Fibroblast of mammary gland (primary cell): ENCODE measurements at regions not wholly inside any gene's neighbourhood (a gene's known extent, or its start where the extent isn't known, plus 50 kb on each side); places are given as distances from the start of the nearest gene placed in this dataset.
A peak's percentile ranks its signal among the peaks of the same experiment; 100 is the strongest.

Source experiments
- DNase-seq: peaks from one replicate; pipeline ENCODE4 v3.0.0-alpha.2; 2010; ENCODE audit warnings: low read depth
- H3K4me3 ChIP-seq: 2 replicates; pipeline ENCODE4 v1.5.1; 2011; ENCODE audit warnings: low read depth, mild to moderate bottlenecking, low read length, moderate library complexity; ENCODE audit not compliant: control insufficient read depth
- CTCF ChIP-seq: conservative IDR thresholded peaks from 2 replicates; pipeline ENCODE4 v1.5.1; 2011; ENCODE audit warnings: low read depth, low read length, inconsistent platforms; ENCODE audit not compliant: control insufficient read depth, insufficient read depth

DNA sequence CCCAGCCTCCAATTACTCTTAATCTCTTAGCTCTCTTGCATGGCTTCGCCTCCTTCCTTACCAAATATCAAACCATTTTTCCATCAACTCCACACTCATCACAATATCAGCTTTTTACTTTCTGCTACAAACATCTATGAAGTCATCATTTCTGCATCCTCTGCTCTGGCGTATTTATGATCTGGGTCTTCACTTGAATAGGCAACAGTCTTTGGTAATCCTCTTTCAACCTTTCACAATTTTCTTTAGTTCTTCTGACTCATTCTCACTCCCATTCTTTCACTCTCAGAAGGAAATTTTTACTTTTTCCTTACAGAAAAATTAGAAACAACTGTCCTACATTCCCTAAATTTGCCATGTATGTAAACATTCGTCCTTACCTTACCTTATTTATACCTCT, 522.4 kb downstream of the HDGFL1 start:
- H3K4me3 ChIP-seq = no peak overlapping the region
- DNase-seq = peak; percentile 73
- TF ChIP-seq CTCF = no peak

DNA sequence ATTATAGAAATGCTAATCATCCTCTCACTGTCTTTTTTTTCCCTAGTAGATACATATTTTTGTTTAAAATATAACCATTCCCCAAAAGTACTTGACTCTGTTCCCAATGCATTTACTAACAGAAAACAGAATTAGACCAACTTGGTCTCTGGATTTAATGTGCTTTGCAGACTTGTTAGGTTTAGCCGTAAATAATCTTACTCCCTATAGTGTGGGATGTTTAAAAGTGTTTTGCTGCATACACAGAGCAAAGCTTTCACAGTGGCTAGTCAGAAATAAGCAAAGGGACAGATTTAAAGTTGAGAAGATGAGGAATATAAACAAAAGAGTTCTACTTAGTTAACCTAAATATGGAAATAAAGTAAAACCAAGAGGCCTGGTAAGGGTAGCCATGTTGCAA, 527.5 kb downstream of the HDGFL1 start:
- no peak for DNase-seq
- no peak overlapping the region for H3K4me3 ChIP-seq
- no peak for TF ChIP-seq CTCF

GRCh38 chr6:23097566-23097965, 528.2 kb downstream of the HDGFL1 start:
- DNase-seq = peak; percentile 50
- no peak overlapping the region for H3K4me3 ChIP-seq
- TF ChIP-seq CTCF = no peak

GRCh38 chr6:23106951-23107350, 537.6 kb downstream of the HDGFL1 start:
- H3K4me3 ChIP-seq = no peak overlapping the region
- DNase-seq = peak; percentile 89
- no peak for TF ChIP-seq CTCF

DNA sequence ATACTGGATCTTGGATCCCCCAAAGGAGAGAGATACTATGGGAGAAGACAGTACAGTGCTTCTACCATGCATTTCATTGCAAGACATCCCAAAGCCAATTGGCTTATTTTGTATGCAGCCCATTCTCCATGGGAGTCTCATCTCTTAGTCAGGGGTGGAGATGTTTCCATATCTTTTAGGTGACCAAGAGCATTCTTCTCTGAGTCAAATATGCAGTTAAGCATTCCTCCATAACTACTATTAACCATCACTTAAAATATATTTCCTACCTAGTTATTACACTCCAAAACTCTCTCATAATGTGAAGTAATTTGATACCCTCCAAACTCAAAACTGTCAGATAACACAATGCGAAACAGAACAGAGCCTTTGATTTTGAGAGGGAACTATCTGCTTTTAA, 542.6 kb downstream of the HDGFL1 start:
- no peak for TF ChIP-seq CTCF
- H3K4me3 ChIP-seq = no peak overlapping the region
- peak; percentile 30 for DNase-seq

- no peak overlapping the region for H3K4me3 ChIP-seq
- DNase-seq = no peak
- TF ChIP-seq CTCF = no peak
Observed at GRCh38 chr6:23114812-23115504, 545.6 kb downstream of the HDGFL1 start.

DNA sequence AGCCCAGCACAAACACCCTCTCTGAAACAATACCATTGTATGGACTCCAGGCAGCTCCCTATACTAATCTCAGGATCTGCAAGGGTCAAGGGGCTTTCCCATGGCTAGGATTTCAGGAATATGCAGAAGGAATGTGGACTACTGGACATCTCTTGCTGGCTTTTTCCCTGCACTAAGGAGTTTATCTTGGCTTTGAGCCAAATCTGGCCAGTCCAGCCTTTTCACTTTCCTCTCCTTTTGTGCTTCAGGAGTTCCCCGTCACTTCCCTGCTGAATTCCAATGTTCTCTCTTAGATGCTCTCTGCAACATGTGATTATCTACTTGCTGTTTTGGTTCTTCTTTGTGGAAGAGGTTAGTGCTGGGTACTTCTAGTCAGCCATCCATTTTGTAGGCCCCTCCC, 568.2 kb downstream of the HDGFL1 start:
- TF ChIP-seq CTCF = no peak
- DNase-seq = peak; percentile 30
- no peak overlapping the region for H3K4me3 ChIP-seq
